Right lobe of liver (tissue), 6 donors: ENCODE measurements at regions not wholly inside any gene's neighbourhood (a gene's known extent, or its start where the extent isn't known, plus 50 kb on each side); places are given as distances from the start of the nearest gene placed in this dataset.
A peak's percentile ranks its signal among the peaks of the same experiment; 100 is the strongest.

ENCODE experiments used
- ATAC-seq, 4 donors: fragments of 200-7000 bp; cut with Tn5 transposase; one replicate each; pipeline ENCODE4 v1.9.1; 2020; ENCODE audit warnings: mild to moderate bottlenecking in 4 of 4, moderate library complexity in 4 of 4
- DNase-seq, 3 donors: peaks; one replicate each; pipeline ENCODE4 v3.0.0-alpha.2; 2020
- H3K27ac ChIP-seq, 3 donors: fragments of 200-600 bp; one replicate each; pipeline ENCODE4 v1.8.0; 2022
- H3K27me3 ChIP-seq, 2 donors: fragments of 200-600 bp; one replicate each; pipeline ENCODE4 v1.8.0; 2022
- H3K36me3 ChIP-seq, 4 donors: fragments of 200-600 bp; sonication (generic) in 1 of 4; one replicate each; pipeline versions ENCODE4 v1.5.1 to v1.8.0; 2017 to 2022; ENCODE audit warnings: control low read depth in 1 of 4
- H3K4me1 ChIP-seq, 4 donors: fragments of 200-600 bp; sonication (generic) in 1 of 4; one replicate each; pipeline versions ENCODE4 v1.5.1 to v1.8.0; 2017 to 2022; ENCODE audit warnings: control low read depth in 1 of 4
- H3K4me3 ChIP-seq, 3 donors: fragments of 200-600 bp; one replicate each; pipeline ENCODE4 v1.8.0; 2022
- H3K9me3 ChIP-seq, 4 donors: fragments of 200-600 bp; sonication (generic) in 1 of 4; one replicate each; pipeline versions ENCODE4 v1.5.1 to v1.8.0; 2017 to 2022; ENCODE audit warnings: control low read depth in 1 of 4
- POLR2A ChIP-seq: fragments of 450-650 bp; IDR thresholded peaks from one replicate; pipeline ENCODE4 v1.6.1; 2017; ENCODE audit warnings: antibody characterized with exemption, mild to moderate bottlenecking
- WGBS: methylation state at CpG from one replicate; pipeline ENCODE4 v1.1.6; 2018; ENCODE audit warnings: low coverage, low lambda C conversion rate; ENCODE audit not compliant: insufficient coverage; ENCODE audit errors: missing lambda C conversion rate; 5-methylcytosine and 5-hydroxymethylcytosine counted together
- intact Hi-C, 2 donors: fragments of 100-400 bp; cut with DNase I; formaldehyde crosslinking; loops; one replicate each; pipeline versions ENCODE4 v1.11.2 to v1.14.1; 2022
- TF ChIP-seq, protein P1 (sequence below), 4 donors: fragments of 200-600 bp in 3 of 4; fragments of 450-650 bp in 1 of 4; IDR thresholded peaks; one replicate each; pipeline versions ENCODE4 v1.5.1 to v1.8.0; 2016 to 2022; ENCODE audit warnings: antibody characterized with exemption in 4 of 4, mild to moderate bottlenecking in 2 of 4
- donor health status: DM: no; HTN: yes; CAD: no.
- donor health status: DM: no; HTN: no; CAD: no.
- donor health status: DM: no; HTN: no; CAD: no.
- donor health status: DM: no; HTN: yes; CAD: no.
- donor health status: DM: no; HTN: yes; CAD: no.

- Histone ChIP-seq H3K27me3 (no peaks in the 10 kb centered on the region), H3K4me3 (no peak overlapping the region), H3K9me3 (no peaks in the 10 kb centered on the region), H3K36me3 (no peaks in the 10 kb centered on the region), H3K27ac (no peak overlapping the region), H3K4me1 (no peaks in the 10 kb centered on the region)
- ATAC-seq (no peak), DNase-seq (no peak)
- TF ChIP-seq POLR2A: no peak
- TF ChIP-seq, protein P1, sequence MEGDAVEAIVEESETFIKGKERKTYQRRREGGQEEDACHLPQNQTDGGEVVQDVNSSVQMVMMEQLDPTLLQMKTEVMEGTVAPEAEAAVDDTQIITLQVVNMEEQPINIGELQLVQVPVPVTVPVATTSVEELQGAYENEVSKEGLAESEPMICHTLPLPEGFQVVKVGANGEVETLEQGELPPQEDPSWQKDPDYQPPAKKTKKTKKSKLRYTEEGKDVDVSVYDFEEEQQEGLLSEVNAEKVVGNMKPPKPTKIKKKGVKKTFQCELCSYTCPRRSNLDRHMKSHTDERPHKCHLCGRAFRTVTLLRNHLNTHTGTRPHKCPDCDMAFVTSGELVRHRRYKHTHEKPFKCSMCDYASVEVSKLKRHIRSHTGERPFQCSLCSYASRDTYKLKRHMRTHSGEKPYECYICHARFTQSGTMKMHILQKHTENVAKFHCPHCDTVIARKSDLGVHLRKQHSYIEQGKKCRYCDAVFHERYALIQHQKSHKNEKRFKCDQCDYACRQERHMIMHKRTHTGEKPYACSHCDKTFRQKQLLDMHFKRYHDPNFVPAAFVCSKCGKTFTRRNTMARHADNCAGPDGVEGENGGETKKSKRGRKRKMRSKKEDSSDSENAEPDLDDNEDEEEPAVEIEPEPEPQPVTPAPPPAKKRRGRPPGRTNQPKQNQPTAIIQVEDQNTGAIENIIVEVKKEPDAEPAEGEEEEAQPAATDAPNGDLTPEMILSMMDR (IDR thresholded peaks at IDR 0.05): no peak
- 40% methylated on average over 3 of the region's 3 CpGs for WGBS
- intact Hi-C loops: loop anchor here in 1 of 2 donors (10.0 kb wide), 1 partner anchor 197 kb away; no protein-coding TSS in a partner anchor
These were observed 58.9 kb upstream of the NXF3 start for GRCh38 chrX:103151799-103152198.

DNA sequence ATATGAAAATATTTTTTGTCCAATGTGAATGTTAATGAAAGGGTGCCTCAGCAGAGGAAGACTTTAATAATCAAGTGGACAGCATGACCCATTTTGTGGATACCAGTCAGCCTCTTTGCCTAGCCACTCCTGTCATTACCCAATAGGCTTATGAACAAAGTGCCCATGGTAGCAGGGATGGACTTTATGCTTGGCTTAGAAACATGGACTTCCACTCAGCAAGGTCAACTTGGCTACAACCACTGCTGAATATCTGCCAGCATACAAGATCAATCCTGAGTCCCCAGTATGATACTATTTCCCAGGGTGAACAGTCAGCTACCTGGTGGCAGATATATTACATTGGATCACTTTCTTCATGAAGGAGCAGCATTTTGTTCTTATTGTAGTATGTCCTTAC, 56.7 kb upstream of the NXF3 start:
- intact Hi-C loops: loop anchor here in 1 of 2 donors (10.0 kb wide), 1 partner anchor 195 kb away; no protein-coding TSS in a partner anchor
- Histone ChIP-seq H3K4me3 (no peak overlapping the region), H3K36me3 (no peaks in the 10 kb centered on the region), H3K27ac (no peak overlapping the region), H3K27me3 (no peaks in the 10 kb centered on the region), H3K9me3 (no peaks in the 10 kb centered on the region), H3K4me1 (no peaks in the 10 kb centered on the region)
- ATAC-seq (peak; percentile 78 to 94 (median 80)), DNase-seq (peak in 1 of 3 donors; percentile 62)
- TF ChIP-seq POLR2A: no peak
- TF ChIP-seq, protein P1 (IDR thresholded peaks at IDR 0.05): no peak

- no peak for DNase-seq
- no peak for ATAC-seq
- no peak overlapping the region for H3K27ac ChIP-seq
- H3K4me1 ChIP-seq: no peaks in the 10 kb centered on the region
- no peaks in the 10 kb centered on the region for H3K9me3 ChIP-seq
- TF ChIP-seq, protein P1 (IDR thresholded peaks at IDR 0.05): no peak
- no peak for TF ChIP-seq POLR2A
- no peaks in the 10 kb centered on the region for H3K36me3 ChIP-seq
- intact Hi-C loops: no loop called here
- no peaks in the 10 kb centered on the region for H3K27me3 ChIP-seq
- no peak overlapping the region for H3K4me3 ChIP-seq
- WGBS: 35% methylated on average over 1 of the region's 1 CpG
These were observed 55.1 kb upstream of the NXF3 start for GRCh38 chrX:103148075-103148474.
